ENCODE measurements at regions not wholly inside any gene's neighbourhood (a gene's known extent, or its start where the extent isn't known, plus 50 kb on each side); places are given as distances from the start of the nearest gene placed in this dataset.

DNA sequence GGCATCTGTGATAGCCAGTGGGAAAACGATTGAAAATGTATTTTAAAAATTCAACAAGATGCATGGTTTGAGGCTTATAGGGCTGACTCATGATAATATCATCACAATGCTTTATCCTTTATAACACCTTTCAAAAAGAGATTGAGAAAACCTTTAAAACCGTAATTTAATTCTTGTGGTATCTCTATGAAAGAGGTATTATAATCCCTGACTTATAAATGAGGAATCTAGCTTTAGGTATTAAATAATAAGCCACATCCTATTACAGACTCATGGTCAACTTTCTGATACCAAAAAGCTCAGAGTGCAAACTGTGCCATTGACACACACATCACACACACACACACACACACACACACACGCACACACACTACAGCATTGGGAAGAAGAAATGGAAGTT is 134.6 kb upstream of the RAB12 start:
- H3K79me2 ChIP-seq (ENCODE audit: control insufficient read depth, insufficient read depth, low read length), result no peaks in the 10 kb centered on the region
- CTCF ChIA-PET, result no interaction called here

GRCh38 chr18:8477615-8478014 is 131.6 kb upstream of the RAB12 start:
- Histone ChIP-seq H3K9me3 (replicated peaks; ENCODE audit: control insufficient read depth, insufficient read depth, low read length) (no peaks in the 10 kb centered on the region), H3K9ac (replicated peaks; ENCODE audit: extremely low read depth, insufficient read depth, low read length) (no peak overlapping the region), H3K36me3 (ENCODE audit: control insufficient read depth in 2 of 2, extremely low read depth in 1 of 2, insufficient read depth in 2 of 2, low read length in 2 of 2) (no peaks in the 10 kb centered on the region), H3K27me3 (ENCODE audit: control insufficient read depth in 2 of 2, insufficient read depth in 2 of 2, low read length in 2 of 2) (peaks cover 0 to 3% of the 10 kb centered on the region in 2 experiments), H3K4me1 (ENCODE audit: control insufficient read depth, extremely low read depth, insufficient read depth, low read length) (no peaks in the 10 kb centered on the region), H3K27ac (ENCODE audit: insufficient read depth, low read depth, low read length) (no peak overlapping the region), H3K9me1 (replicated peaks; ENCODE audit: control insufficient read depth, extremely low read depth, insufficient read depth, low read length) (no peaks in the 10 kb centered on the region), H3K4me3 (replicated peaks in 1 of 3; ENCODE audit: insufficient read depth in 1 of 3, low read depth in 1 of 3, low read length in 3 of 3) (no peak overlapping the region), H3K79me2 (ENCODE audit: control insufficient read depth, insufficient read depth, low read length) (no peaks in the 10 kb centered on the region), H3K4me2 (ENCODE audit: insufficient read depth, low read length) (no peak overlapping the region), H2AFZ (ENCODE audit: low read depth, low read length) (no peak overlapping the region), H4K20me1 (replicated peaks; ENCODE audit: control insufficient read depth, extremely low read depth, insufficient read depth, low read length) (no peaks in the 10 kb centered on the region)
- TF ChIP-seq EZH2 (IDR thresholded peaks at IDR 0.05; ENCODE audit: borderline replicate concordance, low read depth, low read length, severe bottlenecking), result no peak
- TF ChIP-seq MYC (IDR thresholded peaks at IDR 0.05; ENCODE audit: low read depth, low read length), result no peak
- TF ChIP-seq POLR2AphosphoS5 (IDR thresholded peaks at IDR 0.05; ENCODE audit: insufficient read depth, low read depth, low read length), result no peak
- FAIRE-seq (no peak), DNase-seq (ENCODE audit: low read depth, low spot score) (no peak)
- CTCF ChIA-PET, result interaction anchor here (0.9 to 4.7 kb wide), 11 partner anchors 8 to 1558 kb away, joined by 3 to 52 read pairs (median 5); partner anchors contain the start of genes PTPRM and RAB12
- dilution Hi-C loops (cut with MboI; ENCODE audit: extremely low pct_ligation_motif_present, low sequenced_read_pairs) (no loop called here), intact Hi-C loops (cut with micrococcal nuclease) (loop anchor here (1.0 kb wide), 2 partner anchors 511 to 1256 kb away; no protein-coding TSS in a partner anchor)
- POLR2A ChIA-PET, result no interaction called here
- no TSS peak for BruUV-seq (replicated peaks)

More for the DNA sequence above, 134.6 kb upstream of the RAB12 start:
- H3K4me3 ChIP-seq (replicated peaks in 1 of 3; ENCODE audit: insufficient read depth in 1 of 3, low read depth in 1 of 3, low read length in 3 of 3), result no peak overlapping the region
- intact Hi-C loops (cut with micrococcal nuclease), result no loop called here
- FAIRE-seq (no peak), DNase-seq (ENCODE audit: low read depth, low spot score) (no peak)
- POLR2A ChIA-PET, result no interaction called here
- H3K36me3 ChIP-seq (ENCODE audit: control insufficient read depth in 2 of 2, extremely low read depth in 1 of 2, insufficient read depth in 2 of 2, low read length in 2 of 2), result no peaks in the 10 kb centered on the region
- H3K9ac ChIP-seq (replicated peaks; ENCODE audit: extremely low read depth, insufficient read depth, low read length), result no peak overlapping the region
- no peaks in the 10 kb centered on the region for H4K20me1 ChIP-seq (replicated peaks; ENCODE audit: control insufficient read depth, extremely low read depth, insufficient read depth, low read length)
- H2AFZ ChIP-seq (ENCODE audit: low read depth, low read length), result no peak overlapping the region
- H3K9me3 ChIP-seq (replicated peaks; ENCODE audit: control insufficient read depth, insufficient read depth, low read length), result no peaks in the 10 kb centered on the region
- no peak overlapping the region for H3K27ac ChIP-seq (ENCODE audit: insufficient read depth, low read depth, low read length)
- H3K4me1 ChIP-seq (ENCODE audit: control insufficient read depth, extremely low read depth, insufficient read depth, low read length), result peaks cover 2% of the 10 kb centered on the region
- TF ChIP-seq POLR2AphosphoS5 (IDR thresholded peaks at IDR 0.05; ENCODE audit: insufficient read depth, low read depth, low read length) (no peak), POLR2A (IDR thresholded peaks at IDR 0.05; ENCODE audit: low read depth, low read length) (no peak), JUN (IDR thresholded peaks at IDR 0.05; ENCODE audit: borderline replicate concordance, insufficient read depth, insufficient read length, low read depth) (no peak)
- H3K4me2 ChIP-seq (ENCODE audit: insufficient read depth, low read length), result no peak overlapping the region
- no TSS peak for BruUV-seq (replicated peaks)
- H3K27me3 ChIP-seq (ENCODE audit: control insufficient read depth in 2 of 2, insufficient read depth in 2 of 2, low read length in 2 of 2), result no peaks in the 10 kb centered on the region
- dilution Hi-C loops (cut with MboI; ENCODE audit: extremely low pct_ligation_motif_present, low sequenced_read_pairs), result no loop called here
- H3K9me1 ChIP-seq (replicated peaks; ENCODE audit: control insufficient read depth, extremely low read depth, insufficient read depth, low read length), result no peaks in the 10 kb centered on the region
